GM12873 (cell line): ENCODE measurements at regions not wholly inside any gene's neighbourhood (a gene's known extent, or its start where the extent isn't known, plus 50 kb on each side); places are given as distances from the start of the nearest gene placed in this dataset.

Source experiments
- CTCF ChIP-seq: IDR thresholded peaks from 2 replicates; pipeline ENCODE4 v1.5.1; 2012; ENCODE audit warnings: low read depth, mild to moderate bottlenecking, moderate library complexity, low read length, control low read depth; ENCODE audit not compliant: insufficient read depth; ENCODE audit errors: missing control alignments

DNA sequence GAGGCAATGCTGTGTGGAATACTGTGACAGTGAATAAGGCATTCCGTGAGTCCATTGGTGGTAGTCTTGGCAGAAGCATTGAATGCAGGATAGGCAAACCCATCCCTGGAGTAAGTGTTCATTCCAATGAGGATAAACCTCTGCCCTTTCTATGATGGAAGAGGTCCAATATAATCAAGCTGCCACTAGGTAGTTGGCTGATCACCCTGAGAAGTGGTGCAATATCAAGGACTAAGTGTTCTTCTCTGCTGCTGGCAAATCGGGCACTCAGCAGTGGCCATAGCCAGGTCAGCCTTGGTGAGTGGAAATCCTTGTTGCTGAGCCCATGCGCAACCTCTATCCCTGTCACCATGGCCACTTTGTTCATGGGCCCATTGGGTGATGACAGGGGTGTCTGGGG lies 70.1 kb downstream of the FBXO4 start:
- TF ChIP-seq CTCF: no peak

DNA sequence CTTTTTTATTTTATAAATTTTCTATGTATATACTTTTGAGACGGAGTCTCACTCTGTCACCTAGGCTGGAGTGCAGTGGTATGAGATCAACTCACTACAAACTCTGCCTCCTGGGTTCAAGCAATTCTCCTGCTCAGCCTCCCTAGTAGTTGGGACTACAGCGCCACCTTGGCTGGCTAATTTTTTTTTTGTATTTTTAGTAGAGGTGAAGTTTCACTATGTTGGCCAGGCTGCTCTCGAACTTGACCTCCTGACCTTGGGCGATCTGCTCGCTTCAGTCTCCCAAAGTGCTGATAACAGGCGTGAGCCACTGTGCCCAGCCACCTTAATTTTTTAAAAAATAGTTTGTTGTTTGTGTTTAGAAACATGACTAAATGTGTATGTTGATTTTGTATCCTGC lies 76.6 kb downstream of the FBXO4 start:
- TF ChIP-seq CTCF: no peak

- TF ChIP-seq CTCF: peak; percentile 74
Measured at GRCh38 chr5:42005561-42006153, 80.6 kb downstream of the FBXO4 start.

- no peak for TF ChIP-seq CTCF
Measured at GRCh38 chr5:42013561-42013960, 88.5 kb downstream of the FBXO4 start.

DNA sequence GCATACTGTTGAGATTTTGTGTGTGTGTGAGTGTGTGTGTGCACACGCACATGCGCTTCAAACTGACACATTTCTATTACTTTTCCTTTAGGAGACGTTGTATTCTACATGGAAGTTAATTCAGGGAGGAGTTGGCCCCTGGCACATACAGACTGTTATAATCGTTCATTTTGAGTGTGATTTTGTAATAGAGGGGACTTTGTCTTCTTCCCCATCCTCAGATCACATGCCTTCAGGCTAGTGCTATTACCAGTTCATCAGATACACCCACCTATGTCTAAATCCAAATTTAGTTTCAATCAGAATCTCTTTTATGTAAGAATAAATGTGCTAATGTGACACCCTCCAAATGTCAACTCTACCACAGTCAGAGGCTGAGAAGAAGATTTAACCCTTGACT lies 90.2 kb downstream of the FBXO4 start:
- TF ChIP-seq CTCF: no peak

DNA sequence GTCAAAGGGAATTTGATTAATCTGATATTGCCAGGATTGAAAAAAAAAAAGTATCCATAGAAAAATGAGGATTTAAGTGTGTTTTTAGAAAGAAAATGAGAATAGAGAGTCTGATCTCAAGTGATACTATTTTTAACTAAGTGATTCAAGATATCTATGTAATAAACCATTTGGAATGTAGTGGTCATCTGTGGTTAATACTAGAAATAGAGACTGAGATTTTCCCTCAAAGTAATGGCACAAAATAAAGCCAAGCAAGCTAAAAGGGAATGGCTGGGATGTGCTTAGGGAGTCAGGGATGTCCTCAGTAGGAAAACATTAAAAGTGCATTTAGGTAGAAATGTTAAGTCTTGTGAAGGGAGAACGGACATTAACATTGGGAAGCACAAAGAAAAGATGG lies 90.6 kb downstream of the FBXO4 start:
- TF ChIP-seq CTCF: no peak

GRCh38 chr5:42020788-42021530 lies 95.9 kb downstream of the FBXO4 start:
- no peak for TF ChIP-seq CTCF
